Mucosa of stomach (tissue), 1 donor: ENCODE measurements at regions not wholly inside any gene's neighbourhood (a gene's known extent, or its start where the extent isn't known, plus 50 kb on each side); places are given as distances from the start of the nearest gene placed in this dataset.
"Not testable (repeated sequence)": the region's sequence is repeated elsewhere in the genome, so short reads cannot be mapped to it uniquely, and the experiment has no call there.

Experiments
- H3K27me3 ChIP-seq: one replicate; pipeline ENCODE4 v1.7.0; 2013; ENCODE audit warnings: mild to moderate bottlenecking, low read length; ENCODE audit not compliant: control insufficient read depth, insufficient read depth
- H3K36me3 ChIP-seq: one replicate; pipeline ENCODE4 v1.7.0; 2013; ENCODE audit warnings: low read length; ENCODE audit not compliant: control insufficient read depth, insufficient read depth
- H3K4me1 ChIP-seq: one replicate; pipeline ENCODE4 v1.7.0; 2013; ENCODE audit warnings: mild to moderate bottlenecking, low read length; ENCODE audit not compliant: control insufficient read depth, insufficient read depth
- H3K4me3 ChIP-seq: one replicate; pipeline ENCODE4 v1.7.0; 2013; ENCODE audit warnings: low read length
- H3K9ac ChIP-seq: one replicate; pipeline ENCODE4 v1.7.0; 2013; ENCODE audit warnings: mild to moderate bottlenecking, low read length, moderate library complexity
- H3K9me3 ChIP-seq: one replicate; pipeline ENCODE4 v1.7.0; 2013; ENCODE audit warnings: mild to moderate bottlenecking, low read length, moderate library complexity; ENCODE audit not compliant: control insufficient read depth
- donor health status: Pancreatic carcinoma.

GRCh38 chr1:245102149-245102548 is 52.6 kb upstream of the KIF26B start:
- H3K27me3 ChIP-seq, H3K4me3 ChIP-seq, H3K4me1 ChIP-seq, H3K36me3 ChIP-seq, H3K9ac ChIP-seq, H3K9me3 ChIP-seq: not testable (repeated sequence)

GRCh38 chr1:245099401-245099800 is 55.4 kb upstream of the KIF26B start:
- no peak overlapping the region for H3K4me3 ChIP-seq
- H3K27me3 ChIP-seq = no peaks in the 10 kb centered on the region
- peaks cover 6% of the 10 kb centered on the region for H3K4me1 ChIP-seq
- no peaks in the 10 kb centered on the region for H3K9me3 ChIP-seq
- H3K9ac ChIP-seq = no peak overlapping the region
- no peaks in the 10 kb centered on the region for H3K36me3 ChIP-seq

- Histone ChIP-seq H3K4me1 (peaks cover 6% of the 10 kb centered on the region), H3K36me3 (no peaks in the 10 kb centered on the region), H3K27me3 (no peaks in the 10 kb centered on the region), H3K9me3 (no peaks in the 10 kb centered on the region), H3K4me3 (no peak overlapping the region), H3K9ac (no peak overlapping the region)
Observed at GRCh38 chr1:245098924-245099323, 55.9 kb upstream of the KIF26B start.

- Histone ChIP-seq H3K4me3 (no peak overlapping the region), H3K9ac (no peak overlapping the region), H3K4me1 (peaks cover 23% of the 10 kb centered on the region), H3K9me3 (no peaks in the 10 kb centered on the region), H3K36me3 (no peaks in the 10 kb centered on the region), H3K27me3 (no peaks in the 10 kb centered on the region)
Observed at GRCh38 chr1:245096311-245097066, 58.3 kb upstream of the KIF26B start.

GRCh38 chr1:245095903-245096302 is 58.9 kb upstream of the KIF26B start:
- H3K27me3 ChIP-seq = no peaks in the 10 kb centered on the region
- no peaks in the 10 kb centered on the region for H3K36me3 ChIP-seq
- H3K9ac ChIP-seq = no peak overlapping the region
- no peak overlapping the region for H3K4me3 ChIP-seq
- H3K9me3 ChIP-seq = no peaks in the 10 kb centered on the region
- peaks cover 23% of the 10 kb centered on the region for H3K4me1 ChIP-seq

GRCh38 chr1:245094954-245095353 is 59.8 kb upstream of the KIF26B start:
- Histone ChIP-seq H3K27me3 (no peaks in the 10 kb centered on the region), H3K4me1 (peaks cover 22% of the 10 kb centered on the region), H3K36me3 (no peaks in the 10 kb centered on the region), H3K9ac (no peak overlapping the region), H3K4me3 (no peak overlapping the region), H3K9me3 (no peaks in the 10 kb centered on the region)

- H3K36me3 ChIP-seq = no peaks in the 10 kb centered on the region
- H3K4me1 ChIP-seq = peaks cover 22% of the 10 kb centered on the region
- no peaks in the 10 kb centered on the region for H3K9me3 ChIP-seq
- H3K9ac ChIP-seq = no peak overlapping the region
- H3K4me3 ChIP-seq = no peak overlapping the region
- H3K27me3 ChIP-seq = no peaks in the 10 kb centered on the region
Observed at GRCh38 chr1:245094092-245094491, 60.7 kb upstream of the KIF26B start.

GRCh38 chr1:245092638-245092976 is 62.2 kb upstream of the KIF26B start:
- H3K9me3 ChIP-seq = no peaks in the 10 kb centered on the region
- H3K36me3 ChIP-seq = no peaks in the 10 kb centered on the region
- H3K9ac ChIP-seq = no peak overlapping the region
- no peak overlapping the region for H3K4me3 ChIP-seq
- peaks cover 22% of the 10 kb centered on the region for H3K4me1 ChIP-seq
- no peaks in the 10 kb centered on the region for H3K27me3 ChIP-seq

- H3K36me3 ChIP-seq = no peaks in the 10 kb centered on the region
- no peaks in the 10 kb centered on the region for H3K9me3 ChIP-seq
- peaks cover 22% of the 10 kb centered on the region for H3K4me1 ChIP-seq
- H3K4me3 ChIP-seq = no peak overlapping the region
- no peak overlapping the region for H3K9ac ChIP-seq
- H3K27me3 ChIP-seq = no peaks in the 10 kb centered on the region
Observed at GRCh38 chr1:245091818-245092637, 62.8 kb upstream of the KIF26B start.

GRCh38 chr1:245091171-245091621 is 63.6 kb upstream of the KIF26B start:
- Histone ChIP-seq H3K9me3 (no peaks in the 10 kb centered on the region), H3K4me3 (no peak overlapping the region), H3K4me1 (peaks cover 22% of the 10 kb centered on the region), H3K36me3 (no peaks in the 10 kb centered on the region), H3K27me3 (no peaks in the 10 kb centered on the region), H3K9ac (no peak overlapping the region)

- Histone ChIP-seq H3K36me3 (no peaks in the 10 kb centered on the region), H3K4me1 (peaks cover 22% of the 10 kb centered on the region), H3K9me3 (no peaks in the 10 kb centered on the region), H3K4me3 (no peak overlapping the region), H3K9ac (no peak overlapping the region), H3K27me3 (no peaks in the 10 kb centered on the region)
Observed at GRCh38 chr1:245090491-245091090, 64.2 kb upstream of the KIF26B start.

GRCh38 chr1:245087723-245088122 is 67.1 kb upstream of the KIF26B start:
- H3K36me3 ChIP-seq = no peaks in the 10 kb centered on the region
- H3K9me3 ChIP-seq = no peaks in the 10 kb centered on the region
- H3K27me3 ChIP-seq = no peaks in the 10 kb centered on the region
- H3K4me3 ChIP-seq = no peak overlapping the region
- peaks cover 17% of the 10 kb centered on the region for H3K4me1 ChIP-seq
- H3K9ac ChIP-seq = no peak overlapping the region
